HTR-8/SVneo (cell line): ENCODE measurements at regions not wholly inside any gene's neighbourhood (a gene's known extent, or its start where the extent isn't known, plus 50 kb on each side); places are given as distances from the start of the nearest gene placed in this dataset.

ENCODE experiments used
- DNase-seq: peaks from one replicate; pipeline ENCODE4 v3.0.0; 2011; ENCODE audit warnings: low spot score, mixed read lengths; ENCODE audit not compliant: insufficient read length
- FAIRE-seq: peaks from 2 replicates; lab custom pipeline; 2011; peaks lifted over from hg19 to GRCh38; lab: Jason Lieb, UNC

DNA sequence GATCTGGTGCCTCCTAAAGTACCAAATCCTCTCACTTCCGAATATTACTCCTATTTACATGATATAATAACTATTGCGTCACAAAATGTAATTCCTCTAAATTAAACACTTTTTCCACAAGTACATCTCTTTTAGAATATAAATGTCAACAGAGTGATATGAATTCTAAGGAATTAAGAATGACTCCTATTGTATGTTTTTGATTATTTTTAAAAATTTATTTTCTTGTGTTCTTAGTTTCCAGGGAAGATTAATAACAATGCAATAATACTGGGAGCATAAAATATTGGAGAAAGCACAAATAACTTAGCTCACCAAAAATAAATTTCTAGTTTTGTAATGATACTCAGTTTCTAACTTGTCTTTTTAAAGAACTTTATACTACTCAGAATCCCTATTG is 184.9 kb downstream of the PCDH18 start:
- FAIRE-seq (no peak), DNase-seq (no peak)

DNA sequence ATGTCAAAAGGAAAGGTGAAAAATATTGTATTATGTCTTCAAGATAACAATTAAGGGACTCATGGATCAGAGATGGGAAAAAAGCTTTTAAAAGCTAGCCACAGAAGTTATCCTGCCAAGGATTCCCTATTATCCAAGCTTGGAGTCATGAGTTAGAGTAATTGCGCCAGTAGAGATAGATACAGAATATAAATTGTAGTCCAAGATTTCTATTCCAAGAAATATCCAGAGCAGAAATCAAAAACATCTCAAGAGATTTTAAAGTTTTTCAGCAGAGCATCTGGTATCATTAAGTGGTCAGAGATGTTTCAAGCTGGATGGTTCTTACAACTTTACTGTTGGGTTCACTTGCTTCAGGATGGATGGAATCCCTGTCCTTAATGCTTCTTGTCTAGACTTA is 186.7 kb downstream of the PCDH18 start:
- FAIRE-seq (no peak), DNase-seq (no peak)

DNA sequence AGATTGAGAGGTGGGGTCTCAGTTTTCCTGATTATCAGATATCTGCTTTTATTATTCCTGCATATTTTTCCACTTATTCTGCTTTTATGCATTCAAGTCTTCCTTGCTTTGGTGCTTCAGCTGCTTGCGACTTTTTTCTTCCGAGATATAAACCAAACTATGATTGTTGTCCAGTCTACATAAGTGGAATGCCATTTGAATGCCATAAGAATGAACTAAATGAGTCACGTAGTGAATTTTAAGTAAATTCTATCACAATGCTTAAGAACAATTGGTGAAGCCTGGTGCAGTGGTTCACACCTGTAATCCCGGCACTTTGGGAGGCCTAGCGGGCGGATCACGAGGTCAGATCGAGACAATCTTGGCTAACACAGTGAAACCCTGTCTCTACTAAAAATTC is 189.1 kb downstream of the PCDH18 start:
- no peak for FAIRE-seq
- DNase-seq = no peak

- DNase-seq (no peak), FAIRE-seq (no peak)
These were observed 199.3 kb downstream of the PCDH18 start for GRCh38 chr4:137333031-137333430.

DNA sequence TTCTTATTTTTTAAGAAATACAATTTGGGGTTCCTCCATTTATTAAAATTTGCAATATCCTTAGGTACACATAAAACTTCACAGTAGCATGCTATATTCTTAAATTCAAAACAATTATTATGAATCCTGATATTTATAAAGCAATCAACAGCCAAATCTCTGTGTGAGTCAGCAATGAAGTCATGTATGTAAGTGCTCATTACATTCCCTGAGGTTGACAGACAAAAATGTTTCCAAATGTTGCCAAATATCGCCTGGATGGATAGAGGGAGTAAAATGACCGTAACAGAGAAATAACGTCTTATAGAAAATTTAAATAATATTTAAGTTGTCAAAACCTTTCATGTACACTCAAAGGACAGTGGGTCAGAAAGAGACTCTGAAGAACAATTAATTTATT is 220.0 kb downstream of the PCDH18 start:
- FAIRE-seq (no peak), DNase-seq (no peak)

DNA sequence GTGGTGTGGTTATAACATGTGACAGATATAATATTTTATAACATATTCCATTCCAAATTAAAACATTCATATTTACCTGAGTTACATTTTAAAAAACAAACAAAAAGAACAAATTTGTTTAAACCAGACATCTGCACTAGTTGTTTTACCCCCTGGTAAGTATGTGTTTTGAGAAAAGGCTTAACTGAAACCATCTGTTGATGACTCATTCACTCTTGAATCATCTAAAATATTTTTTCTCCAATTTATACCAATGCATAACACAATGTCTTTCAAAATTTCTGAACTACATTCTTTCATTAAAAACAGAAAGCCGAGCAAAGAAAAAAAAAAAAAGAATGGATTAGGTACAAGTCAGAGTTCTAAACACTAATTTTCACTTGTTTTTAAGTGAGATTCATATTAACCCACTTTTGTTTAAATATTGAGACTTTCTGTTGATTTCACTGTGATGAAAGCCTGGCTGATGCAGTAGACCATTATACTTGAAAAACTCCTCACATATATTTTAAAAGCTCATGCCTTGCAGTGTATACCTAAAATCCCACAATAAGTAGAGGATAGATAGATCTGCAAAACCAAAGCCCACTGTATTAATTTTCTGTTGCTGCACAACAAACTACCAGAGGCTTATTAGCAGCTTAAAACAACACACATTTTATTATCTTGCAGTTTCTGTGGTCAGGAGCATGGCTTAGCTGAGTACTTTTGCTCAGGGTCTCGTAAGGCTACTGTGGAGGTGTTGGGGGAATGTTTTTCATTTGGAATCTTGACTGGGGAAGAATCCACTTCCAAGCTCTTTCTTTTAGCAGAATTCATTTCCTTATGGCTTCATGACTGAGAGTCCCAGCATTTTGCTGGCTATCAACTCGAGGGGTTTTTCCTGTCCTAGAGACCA is 221.5 kb downstream of the PCDH18 start:
- FAIRE-seq = no peak
- DNase-seq = peak; percentile 11

DNA sequence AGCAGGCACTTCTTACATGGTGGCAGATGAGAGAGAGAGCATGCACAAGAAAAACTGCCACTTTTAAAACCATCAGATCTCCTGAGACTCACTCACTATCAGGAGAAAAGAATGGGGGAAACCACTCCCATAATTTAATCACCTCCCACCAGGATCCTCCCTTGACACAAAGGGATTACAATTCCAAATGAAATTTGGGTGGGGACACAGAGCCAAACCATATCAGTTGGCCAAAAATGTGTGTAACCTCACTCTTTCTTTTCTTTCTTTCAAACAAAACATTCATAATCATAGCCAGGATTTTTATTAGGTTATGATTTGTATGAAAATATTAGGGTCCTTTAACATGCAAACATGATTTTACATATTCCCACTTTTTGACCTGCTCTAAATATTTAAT is 222.1 kb downstream of the PCDH18 start:
- DNase-seq (no peak), FAIRE-seq (no peak)

GRCh38 chr4:137309424-137309823 is 222.9 kb downstream of the PCDH18 start:
- FAIRE-seq (no peak), DNase-seq (no peak)

- peak; percentile 14 for DNase-seq
- peak; percentile 84 for FAIRE-seq
These were observed 224.5 kb downstream of the PCDH18 start for GRCh38 chr4:137307806-137308205.

DNA sequence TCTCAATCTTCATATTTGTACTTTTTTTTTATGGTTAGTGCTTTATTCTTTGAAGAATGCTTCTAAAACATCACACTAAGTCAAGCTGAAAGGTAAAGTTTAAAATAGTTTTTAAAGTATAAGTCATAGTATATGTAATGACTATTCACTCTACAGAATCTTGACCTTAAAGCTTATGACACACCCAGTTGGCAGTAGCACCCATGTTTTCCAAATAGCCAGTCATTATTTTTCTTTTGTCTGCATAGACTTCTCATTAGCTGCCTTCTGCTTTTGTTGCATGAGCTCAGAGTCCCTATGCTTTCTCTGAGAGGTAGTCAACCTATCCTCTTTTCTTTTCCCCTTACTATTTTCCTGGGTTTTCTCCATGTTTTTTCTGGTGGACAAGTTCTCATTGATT is 231.5 kb downstream of the PCDH18 start:
- DNase-seq = no peak
- FAIRE-seq = no peak

GRCh38 chr4:137299281-137299680 is 233.0 kb downstream of the PCDH18 start:
- no peak for FAIRE-seq
- DNase-seq = no peak

DNA sequence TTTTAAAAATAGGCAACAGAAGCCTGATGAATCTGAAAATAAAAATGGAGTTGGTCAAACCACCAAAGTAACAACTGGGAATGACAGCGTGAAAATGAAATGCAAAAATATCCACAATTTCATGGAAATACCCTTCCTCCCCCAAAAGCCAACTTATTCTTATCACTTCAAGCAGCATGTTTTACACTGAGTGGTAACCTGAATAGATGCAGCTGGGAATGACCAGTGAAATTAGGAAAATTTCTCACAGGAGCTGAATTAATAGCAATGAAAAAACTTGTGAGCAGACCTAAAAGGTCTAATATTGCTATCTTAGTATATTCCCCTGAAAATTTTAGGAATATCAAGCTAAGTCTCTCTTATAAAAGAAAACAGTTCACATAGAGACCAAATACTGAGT is 239.0 kb downstream of the PCDH18 start:
- no peak for DNase-seq
- FAIRE-seq = no peak

DNA sequence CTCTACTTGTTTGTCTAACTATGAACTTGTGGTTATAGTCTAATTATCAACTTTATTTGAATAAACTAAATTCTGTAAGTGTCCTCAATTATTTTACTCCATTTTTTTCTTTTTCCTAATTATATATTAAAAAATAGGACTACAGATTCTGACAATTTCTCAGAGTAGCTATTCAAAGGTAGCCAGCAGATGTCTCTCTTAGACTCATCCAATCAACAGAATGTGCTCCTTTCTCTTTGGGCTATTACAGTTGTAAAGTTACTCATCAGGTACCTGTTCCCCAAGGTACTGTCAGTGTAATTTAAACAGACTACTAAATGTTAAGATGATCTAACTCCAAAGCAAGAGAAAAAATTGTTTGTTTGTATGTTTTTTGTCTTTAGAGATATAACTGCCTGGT is 248.6 kb downstream of the PCDH18 start:
- DNase-seq (no peak), FAIRE-seq (no peak)

GRCh38 chr4:137278431-137278830 is 253.9 kb downstream of the PCDH18 start:
- DNase-seq = no peak
- no peak for FAIRE-seq

GRCh38 chr4:137274404-137274803 is 257.9 kb downstream of the PCDH18 start:
- DNase-seq (no peak), FAIRE-seq (no peak)

GRCh38 chr4:137267024-137267423 is 265.3 kb downstream of the PCDH18 start:
- no peak for FAIRE-seq
- DNase-seq = no peak

- DNase-seq (no peak), FAIRE-seq (no peak)
These were observed 265.8 kb downstream of the PCDH18 start for GRCh38 chr4:137266511-137266910.

- FAIRE-seq = no peak
These were observed 269.1 kb downstream of the PCDH18 start for GRCh38 chr4:137263206-137263605.

GRCh38 chr4:137253949-137254348 is 278.3 kb downstream of the PCDH18 start:
- DNase-seq (no peak), FAIRE-seq (no peak)

More at GRCh38 chr4:137263206-137263605, 269.1 kb downstream of the PCDH18 start:
- no peak for DNase-seq

GRCh38 chr4:137249112-137249511 is 283.2 kb downstream of the PCDH18 start:
- no peak for DNase-seq
- FAIRE-seq = no peak

DNA sequence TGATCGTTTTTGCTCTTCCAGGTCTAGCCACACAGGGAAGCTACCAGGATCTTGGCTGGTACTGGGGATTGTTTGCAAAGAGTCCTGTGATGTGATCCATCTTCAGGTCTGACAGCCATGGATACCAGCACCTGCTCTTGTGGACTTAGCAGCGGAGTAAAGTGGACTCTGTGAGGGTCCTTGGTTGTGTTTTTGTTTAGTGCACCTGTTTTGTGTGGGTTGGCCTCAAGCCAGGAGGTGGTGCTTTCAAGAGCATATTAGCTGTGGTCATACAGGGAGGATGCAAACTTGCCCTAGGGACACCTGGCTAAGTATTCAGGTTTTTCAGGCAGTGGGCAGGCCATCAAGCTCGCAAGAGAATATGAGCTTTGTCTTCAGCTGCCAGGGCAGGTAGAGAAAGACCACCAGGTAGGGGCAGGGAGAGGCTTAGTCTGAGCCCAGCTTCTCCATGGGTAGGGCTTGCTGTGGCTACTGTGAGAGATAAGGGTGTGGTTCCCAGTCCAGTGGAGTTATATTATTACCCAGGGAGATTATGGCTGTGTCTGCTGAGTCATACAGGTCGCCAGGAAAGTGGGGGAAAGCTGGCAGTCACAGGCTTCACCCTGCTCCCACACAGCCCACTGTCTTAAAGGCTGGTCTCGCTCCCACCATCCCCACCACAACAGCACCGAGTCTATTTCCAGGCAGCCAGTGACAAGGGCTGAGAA is 293.7 kb downstream of the PCDH18 start:
- DNase-seq = no peak
- FAIRE-seq = peak; percentile 57
